ENCODE measurements at regions not wholly inside any gene's neighbourhood (a gene's known extent, or its start where the extent isn't known, plus 50 kb on each side); places are given as distances from the start of the nearest gene placed in this dataset.

GRCh38 chr14:58762629-58763028 lies 124.9 kb downstream of the DACT1 start:
- H3K27me3 ChIP-seq (replicated peaks; ENCODE audit: control insufficient read depth, insufficient read depth, low read length): no peaks in the 10 kb centered on the region
- no peaks in the 10 kb centered on the region for H3K36me3 ChIP-seq (ENCODE audit: control insufficient read depth, insufficient read depth, low read length)
- Mint-ChIP-seq H3K36me3 (ENCODE audit: insufficient read depth, unreplicated experiment) (no peaks in the 10 kb centered on the region), H3K4me1 (ENCODE audit: low read depth, unreplicated experiment) (no peaks in the 10 kb centered on the region), H3K27ac (ENCODE audit: unreplicated experiment) (no peak overlapping the region), H3K27me3 (ENCODE audit: insufficient read depth, unreplicated experiment) (no peaks in the 10 kb centered on the region), H3K4me3 (ENCODE audit: unreplicated experiment) (no peak overlapping the region), H3K9me3 (ENCODE audit: unreplicated experiment) (no peaks in the 10 kb centered on the region)
- no peak for DNase-seq
- H3K9me3 ChIP-seq: no peaks in the 10 kb centered on the region
- ChIA-PET POLR2A (no interaction called here), CTCF (no interaction called here)
- H3K4me1 ChIP-seq: peaks cover 18% of the 10 kb centered on the region
- intact Hi-C loops (cut with micrococcal nuclease; ENCODE audit: unreplicated experiment): no loop called here
- H3K4me3 ChIP-seq (ENCODE audit: low read depth, low read length): no peak overlapping the region
- no TSS peak for BruUV-seq (replicated peaks)
- TF ChIP-seq CTCF (IDR thresholded peaks at IDR 0.05; ENCODE audit: insufficient read depth in 1 of 2, low read depth in 1 of 2, low read length in 1 of 2, severe bottlenecking in 1 of 2, unreplicated experiment in 1 of 2): no peak

GRCh38 chr14:58763210-58763609 lies 125.4 kb downstream of the DACT1 start:
- BruUV-seq (replicated peaks): no TSS peak
- no peak overlapping the region for H3K27ac Mint-ChIP-seq (ENCODE audit: unreplicated experiment)
- TF ChIP-seq CTCF (IDR thresholded peaks at IDR 0.05; ENCODE audit: insufficient read depth in 1 of 2, low read depth in 1 of 2, low read length in 1 of 2, severe bottlenecking in 1 of 2, unreplicated experiment in 1 of 2): no peak
- H3K36me3 ChIP-seq (ENCODE audit: control insufficient read depth, insufficient read depth, low read length): no peaks in the 10 kb centered on the region
- peaks cover 18% of the 10 kb centered on the region for H3K4me1 ChIP-seq
- no peak overlapping the region for H3K4me3 ChIP-seq (ENCODE audit: low read depth, low read length)
- no peaks in the 10 kb centered on the region for H3K27me3 ChIP-seq (replicated peaks; ENCODE audit: control insufficient read depth, insufficient read depth, low read length)
- CTCF ChIA-PET: no interaction called here
- intact Hi-C loops (cut with micrococcal nuclease; ENCODE audit: unreplicated experiment): no loop called here
- H3K9me3 ChIP-seq: no peaks in the 10 kb centered on the region
- H3K36me3 Mint-ChIP-seq (ENCODE audit: insufficient read depth, unreplicated experiment): no peaks in the 10 kb centered on the region
- no peak for DNase-seq
- H3K4me3 Mint-ChIP-seq (ENCODE audit: unreplicated experiment): no peak overlapping the region
- POLR2A ChIA-PET: no interaction called here
- H3K4me1 Mint-ChIP-seq (ENCODE audit: low read depth, unreplicated experiment): no peaks in the 10 kb centered on the region
- no peaks in the 10 kb centered on the region for H3K9me3 Mint-ChIP-seq (ENCODE audit: unreplicated experiment)
- H3K27me3 Mint-ChIP-seq (ENCODE audit: insufficient read depth, unreplicated experiment): no peaks in the 10 kb centered on the region

GRCh38 chr14:58765418-58765831 lies 127.7 kb downstream of the DACT1 start:
- peaks cover 5% of the 10 kb centered on the region for H3K4me1 Mint-ChIP-seq (ENCODE audit: low read depth, unreplicated experiment)
- DNase-seq: no peak
- no peak overlapping the region for H3K27ac Mint-ChIP-seq (ENCODE audit: unreplicated experiment)
- no peak for TF ChIP-seq CTCF (IDR thresholded peaks at IDR 0.05; ENCODE audit: insufficient read depth in 1 of 2, low read depth in 1 of 2, low read length in 1 of 2, severe bottlenecking in 1 of 2, unreplicated experiment in 1 of 2)
- H3K9me3 Mint-ChIP-seq (ENCODE audit: unreplicated experiment): no peaks in the 10 kb centered on the region
- Histone ChIP-seq H3K4me3 (ENCODE audit: low read depth, low read length) (no peak overlapping the region), H3K4me1 (peaks cover 26% of the 10 kb centered on the region), H3K27me3 (replicated peaks; ENCODE audit: control insufficient read depth, insufficient read depth, low read length) (no peaks in the 10 kb centered on the region), H3K36me3 (ENCODE audit: control insufficient read depth, insufficient read depth, low read length) (no peaks in the 10 kb centered on the region), H3K9me3 (no peaks in the 10 kb centered on the region)
- no peaks in the 10 kb centered on the region for H3K36me3 Mint-ChIP-seq (ENCODE audit: insufficient read depth, unreplicated experiment)
- intact Hi-C loops (cut with micrococcal nuclease; ENCODE audit: unreplicated experiment): no loop called here
- CTCF ChIA-PET: no interaction called here
- no TSS peak for BruUV-seq (replicated peaks)
- POLR2A ChIA-PET: no interaction called here
- no peak overlapping the region for H3K4me3 Mint-ChIP-seq (ENCODE audit: unreplicated experiment)
- H3K27me3 Mint-ChIP-seq (ENCODE audit: insufficient read depth, unreplicated experiment): no peaks in the 10 kb centered on the region
